ENCODE measurements at regions not wholly inside any gene's neighbourhood (a gene's known extent, or its start where the extent isn't known, plus 50 kb on each side); places are given as distances from the start of the nearest gene placed in this dataset.
"Not testable (repeated sequence)": the region's sequence is repeated elsewhere in the genome, so short reads cannot be mapped to it uniquely, and the experiment has no call there.

DNA sequence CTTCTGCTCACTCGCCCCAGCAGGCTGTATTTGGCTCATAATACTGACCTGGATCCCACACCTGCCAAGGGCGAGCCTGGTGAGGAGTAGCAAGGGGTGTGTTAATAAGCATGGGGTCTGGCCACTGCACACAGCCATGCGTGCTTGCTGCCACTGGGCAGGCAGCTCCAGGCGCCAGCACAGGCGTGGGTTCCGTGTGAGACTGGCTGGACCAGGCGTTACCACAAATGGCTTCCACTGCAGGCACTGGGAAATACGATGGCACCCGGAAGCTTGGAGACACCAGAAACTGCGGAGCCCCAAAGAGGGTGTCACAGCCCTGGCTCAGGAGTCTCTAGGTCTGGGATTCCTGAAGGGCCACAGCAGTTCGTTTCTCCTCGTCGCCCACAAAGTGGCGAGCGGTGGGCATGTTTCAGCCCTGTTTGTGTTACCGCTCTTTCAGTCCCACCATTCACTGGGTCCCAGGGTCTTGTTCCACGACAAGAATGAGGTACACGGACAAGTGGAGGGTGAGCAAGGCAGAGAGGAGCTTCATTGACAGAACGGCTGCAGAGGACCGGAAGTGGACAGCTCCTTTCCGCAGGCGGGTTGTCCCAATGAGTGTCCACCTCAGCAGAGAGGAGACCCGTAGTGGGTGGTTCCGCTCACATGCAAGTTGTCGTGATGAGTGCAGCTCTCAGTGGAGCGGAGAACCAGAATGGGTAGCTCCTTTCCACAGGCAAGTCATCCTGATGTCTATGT is 428.9 kb downstream of the EPHA5 start:
- Histone ChIP-seq H3K4me3 (no peak overlapping the region), H3K27ac (no peak overlapping the region), H3K9me3 (no peaks in the 10 kb centered on the region), H3K27me3 (no peaks in the 10 kb centered on the region), H3K36me3 (no peaks in the 10 kb centered on the region), H3K4me1 (no peaks in the 10 kb centered on the region)
- intact Hi-C loops (cut with DNase I): no loop called here
- TF ChIP-seq, protein P1, sequence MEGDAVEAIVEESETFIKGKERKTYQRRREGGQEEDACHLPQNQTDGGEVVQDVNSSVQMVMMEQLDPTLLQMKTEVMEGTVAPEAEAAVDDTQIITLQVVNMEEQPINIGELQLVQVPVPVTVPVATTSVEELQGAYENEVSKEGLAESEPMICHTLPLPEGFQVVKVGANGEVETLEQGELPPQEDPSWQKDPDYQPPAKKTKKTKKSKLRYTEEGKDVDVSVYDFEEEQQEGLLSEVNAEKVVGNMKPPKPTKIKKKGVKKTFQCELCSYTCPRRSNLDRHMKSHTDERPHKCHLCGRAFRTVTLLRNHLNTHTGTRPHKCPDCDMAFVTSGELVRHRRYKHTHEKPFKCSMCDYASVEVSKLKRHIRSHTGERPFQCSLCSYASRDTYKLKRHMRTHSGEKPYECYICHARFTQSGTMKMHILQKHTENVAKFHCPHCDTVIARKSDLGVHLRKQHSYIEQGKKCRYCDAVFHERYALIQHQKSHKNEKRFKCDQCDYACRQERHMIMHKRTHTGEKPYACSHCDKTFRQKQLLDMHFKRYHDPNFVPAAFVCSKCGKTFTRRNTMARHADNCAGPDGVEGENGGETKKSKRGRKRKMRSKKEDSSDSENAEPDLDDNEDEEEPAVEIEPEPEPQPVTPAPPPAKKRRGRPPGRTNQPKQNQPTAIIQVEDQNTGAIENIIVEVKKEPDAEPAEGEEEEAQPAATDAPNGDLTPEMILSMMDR (IDR thresholded peaks at IDR 0.05): no peak
- TF ChIP-seq POLR2AphosphoS5 (IDR thresholded peaks at IDR 0.05; ENCODE audit: insufficient read depth in 1 of 2, low read depth in 1 of 2): no peak
- TF ChIP-seq POLR2A (IDR thresholded peaks at IDR 0.05): no peak
- no peak for DNase-seq (ENCODE audit: extremely low spot score in 2 of 2)

DNA sequence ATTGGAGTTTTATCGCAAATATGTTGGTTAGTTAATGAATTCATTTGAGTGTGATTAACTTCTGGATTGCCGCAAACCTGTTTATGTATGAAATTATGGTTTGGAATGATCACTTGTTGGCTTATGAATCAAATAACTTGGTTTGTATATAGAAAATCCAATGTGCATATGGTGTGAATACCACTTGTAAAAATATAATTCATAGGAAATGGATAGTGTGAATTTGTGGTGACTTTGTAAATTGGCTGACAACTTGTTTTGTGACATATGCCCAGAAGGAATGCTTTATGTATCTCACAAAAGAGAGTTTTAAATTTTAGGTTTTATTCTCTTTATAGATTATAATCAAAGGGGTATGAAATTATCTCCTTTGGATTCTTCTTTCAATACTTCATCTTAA is 436.2 kb downstream of the EPHA5 start:
- no peak overlapping the region for H3K4me3 ChIP-seq
- H3K4me1 ChIP-seq: no peaks in the 10 kb centered on the region
- H3K36me3 ChIP-seq: no peaks in the 10 kb centered on the region
- H3K9me3 ChIP-seq: no peaks in the 10 kb centered on the region
- no peak for DNase-seq (ENCODE audit: extremely low spot score in 2 of 2)
- TF ChIP-seq, protein P1 (IDR thresholded peaks at IDR 0.05): no peak
- TF ChIP-seq POLR2A (IDR thresholded peaks at IDR 0.05) (no peak), POLR2AphosphoS5 (IDR thresholded peaks at IDR 0.05; ENCODE audit: insufficient read depth in 1 of 2, low read depth in 1 of 2) (no peak)
- intact Hi-C loops (cut with DNase I): no loop called here
- no peaks in the 10 kb centered on the region for H3K27me3 ChIP-seq
- H3K27ac ChIP-seq: no peak overlapping the region

DNA sequence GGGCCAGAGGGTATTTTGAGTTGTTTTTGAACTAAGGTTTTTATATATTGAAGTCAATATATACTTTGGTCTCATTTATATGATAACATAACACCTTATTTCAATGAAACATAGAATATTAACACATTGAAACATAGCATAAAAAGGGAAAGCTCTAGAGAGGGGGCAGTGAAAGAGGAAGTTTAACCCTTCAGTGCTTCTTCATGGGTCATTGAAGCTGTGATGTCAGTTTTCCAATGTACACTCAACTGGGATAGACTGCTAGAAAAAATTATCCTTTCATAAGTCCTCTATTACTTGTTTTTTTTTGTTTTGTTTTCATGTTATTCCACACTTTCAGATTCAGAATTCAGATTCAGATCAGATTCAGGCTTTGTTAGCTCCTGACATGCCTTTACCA is 442.7 kb downstream of the EPHA5 start:
- DNase-seq (ENCODE audit: extremely low spot score in 2 of 2): no peak
- H3K4me1 ChIP-seq: no peaks in the 10 kb centered on the region
- no peak for TF ChIP-seq POLR2AphosphoS5 (IDR thresholded peaks at IDR 0.05; ENCODE audit: insufficient read depth in 1 of 2, low read depth in 1 of 2)
- intact Hi-C loops (cut with DNase I): no loop called here
- no peaks in the 10 kb centered on the region for H3K9me3 ChIP-seq
- no peaks in the 10 kb centered on the region for H3K27me3 ChIP-seq
- H3K36me3 ChIP-seq: no peaks in the 10 kb centered on the region
- no peak overlapping the region for H3K4me3 ChIP-seq
- H3K27ac ChIP-seq: no peak overlapping the region

DNA sequence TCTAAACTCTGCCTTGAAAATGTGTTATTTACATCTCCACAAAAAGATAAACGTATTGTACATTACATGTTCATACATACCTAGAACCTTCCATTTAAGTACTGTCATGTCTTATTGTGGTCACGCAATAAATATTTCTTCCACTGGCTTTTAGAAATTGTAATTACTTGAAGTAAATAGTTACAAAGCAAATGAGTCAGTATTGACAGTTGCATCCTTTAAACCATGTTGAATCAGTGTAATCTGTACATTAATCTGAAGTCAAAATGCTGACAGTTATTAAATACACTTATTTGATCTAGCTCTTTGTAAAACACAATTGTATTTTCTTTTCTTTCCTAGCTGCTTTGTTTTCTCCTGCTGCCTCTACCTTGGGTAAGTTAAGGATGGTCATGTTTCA is 446.7 kb downstream of the EPHA5 start:
- H3K9me3 ChIP-seq: no peaks in the 10 kb centered on the region
- H3K36me3 ChIP-seq: no peaks in the 10 kb centered on the region
- TF ChIP-seq POLR2AphosphoS5 (IDR thresholded peaks at IDR 0.05; ENCODE audit: insufficient read depth in 1 of 2, low read depth in 1 of 2): no peak
- TF ChIP-seq POLR2A (IDR thresholded peaks at IDR 0.05): no peak
- TF ChIP-seq, protein P1 (IDR thresholded peaks at IDR 0.05): no peak
- no peaks in the 10 kb centered on the region for H3K27me3 ChIP-seq
- H3K27ac ChIP-seq: no peak overlapping the region
- H3K4me3 ChIP-seq: no peak overlapping the region
- intact Hi-C loops (cut with DNase I): no loop called here
- DNase-seq (ENCODE audit: extremely low spot score in 2 of 2): no peak
- H3K4me1 ChIP-seq: no peaks in the 10 kb centered on the region

DNA sequence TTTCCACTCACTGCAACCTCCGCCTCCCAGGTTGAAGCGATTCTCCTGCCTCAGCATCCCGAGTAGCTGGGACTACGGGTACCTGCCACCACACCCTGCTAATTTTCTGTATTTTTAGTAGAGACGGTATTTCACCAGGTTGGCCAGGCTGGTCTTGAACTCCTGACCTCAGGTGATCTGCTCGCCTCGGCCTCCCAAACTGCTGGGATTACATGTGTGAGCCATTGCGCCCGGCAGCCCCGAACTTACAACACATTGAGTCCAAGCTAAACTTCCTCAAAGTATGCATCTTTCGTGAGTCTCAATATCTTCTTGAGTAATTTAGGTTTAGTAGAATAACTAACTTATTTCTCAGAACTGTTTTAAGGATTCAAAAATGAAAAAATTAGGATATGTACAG is 447.2 kb downstream of the EPHA5 start:
- H3K27ac ChIP-seq; DNase-seq (ENCODE audit: extremely low spot score in 2 of 2); H3K9me3 ChIP-seq; H3K4me1 ChIP-seq; H3K36me3 ChIP-seq; H3K4me3 ChIP-seq; intact Hi-C loops (cut with DNase I); H3K27me3 ChIP-seq: not testable (repeated sequence)

DNA sequence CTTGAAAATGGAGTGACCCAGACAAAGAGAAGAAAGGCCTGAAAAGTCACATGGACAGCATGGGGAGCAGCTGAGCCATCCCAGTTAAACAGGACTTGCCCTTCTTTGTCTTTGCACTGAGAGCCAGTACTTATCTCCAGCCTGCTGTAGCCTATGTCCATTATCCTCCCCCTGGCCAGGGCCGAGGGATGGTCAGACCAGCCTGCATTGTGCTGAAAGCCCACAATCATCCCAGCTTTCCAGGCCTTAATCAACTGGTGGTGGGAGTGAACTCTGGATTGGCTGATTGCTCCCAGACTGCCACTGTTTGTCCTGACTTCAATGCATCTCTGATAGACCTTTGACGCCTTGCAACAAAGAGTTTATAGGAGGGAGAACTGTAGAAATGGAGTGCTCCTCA is 453.1 kb downstream of the EPHA5 start:
- Histone ChIP-seq H3K36me3 (no peaks in the 10 kb centered on the region), H3K4me3 (no peak overlapping the region), H3K9me3 (no peaks in the 10 kb centered on the region), H3K27ac (no peak overlapping the region), H3K27me3 (no peaks in the 10 kb centered on the region), H3K4me1 (no peaks in the 10 kb centered on the region)
- TF ChIP-seq, protein P1 (IDR thresholded peaks at IDR 0.05): no peak
- no peak for TF ChIP-seq POLR2A (IDR thresholded peaks at IDR 0.05)
- no peak for TF ChIP-seq POLR2AphosphoS5 (IDR thresholded peaks at IDR 0.05; ENCODE audit: insufficient read depth in 1 of 2, low read depth in 1 of 2)
- intact Hi-C loops (cut with DNase I): no loop called here
- DNase-seq (ENCODE audit: extremely low spot score in 2 of 2): no peak

All from vagina (tissue), 2 donors.